ENCODE measurements at regions not wholly inside any gene's neighbourhood (a gene's known extent, or its start where the extent isn't known, plus 50 kb on each side); places are given as distances from the start of the nearest gene placed in this dataset.

GRCh38 chr6:86686496-86686895 lies 250.8 kb upstream of the HTR1E start:
- no peak overlapping the region for H3K9ac ChIP-seq (ENCODE audit: extremely low read depth, low read length, poor library complexity, severe bottlenecking)
- Mint-ChIP-seq H3K9me3 (peaks cover 3% of the 10 kb centered on the region), H3K27me3 (ENCODE audit: insufficient read depth) (no peaks in the 10 kb centered on the region), H3K36me3 (ENCODE audit: low read depth) (peaks cover 5% of the 10 kb centered on the region), H3K27ac (no peak overlapping the region), H3K4me1 (peaks cover 5% of the 10 kb centered on the region), H3K4me3 (no peak overlapping the region)
- no peak overlapping the region for H3K27ac ChIP-seq (ENCODE audit: low read depth, low read length)
- no peaks in the 10 kb centered on the region for H3K4me1 ChIP-seq (ENCODE audit: control insufficient read depth, insufficient read depth, low read length)
- no peak for TF ChIP-seq CTCF (conservative IDR thresholded peaks at IDR 0.05)
- H3K36me3 ChIP-seq (ENCODE audit: control insufficient read depth, insufficient read depth, low read length) = no peaks in the 10 kb centered on the region
- 100% methylated on average over 1 of the region's 1 CpG; no CpG with 5 or more reads in 1 of the 2 experiments for WGBS, 2 experiments (ENCODE audit: insufficient coverage in 1 of 2, insufficient read length in 1 of 2)
- H3K4me3 ChIP-seq (ENCODE audit: low read length) = no peak overlapping the region
- no peaks in the 10 kb centered on the region for H3K27me3 ChIP-seq (ENCODE audit: control insufficient read depth, insufficient read depth, low read length, poor library complexity, severe bottlenecking)
- no peak for DNase-seq
- H3K9me3 ChIP-seq (ENCODE audit: control insufficient read depth, low read length) = peaks cover 12% of the 10 kb centered on the region

- Mint-ChIP-seq H3K36me3 (ENCODE audit: low read depth) (peaks cover 15% of the 10 kb centered on the region), H3K27me3 (ENCODE audit: insufficient read depth) (no peaks in the 10 kb centered on the region), H3K9me3 (peaks cover 7% of the 10 kb centered on the region), H3K27ac (no peak overlapping the region), H3K4me1 (peaks cover 5% of the 10 kb centered on the region), H3K4me3 (no peak overlapping the region)
- no peak overlapping the region for H3K9ac ChIP-seq (ENCODE audit: extremely low read depth, low read length, poor library complexity, severe bottlenecking)
- WGBS, 2 experiments (ENCODE audit: insufficient coverage in 1 of 2, insufficient read length in 1 of 2) = 90 to 94% methylated on average over 2 to 3 of the region's 3 CpGs
- no peak for TF ChIP-seq CTCF (conservative IDR thresholded peaks at IDR 0.05)
- H3K27ac ChIP-seq (ENCODE audit: low read depth, low read length) = no peak overlapping the region
- no peak for DNase-seq
- no peaks in the 10 kb centered on the region for H3K36me3 ChIP-seq (ENCODE audit: control insufficient read depth, insufficient read depth, low read length)
- no peak overlapping the region for H3K4me3 ChIP-seq (ENCODE audit: low read length)
- no peaks in the 10 kb centered on the region for H3K27me3 ChIP-seq (ENCODE audit: control insufficient read depth, insufficient read depth, low read length, poor library complexity, severe bottlenecking)
- H3K9me3 ChIP-seq (ENCODE audit: control insufficient read depth, low read length) = peaks cover 24% of the 10 kb centered on the region
- no peaks in the 10 kb centered on the region for H3K4me1 ChIP-seq (ENCODE audit: control insufficient read depth, insufficient read depth, low read length)
Measured at GRCh38 chr6:86685230-86685797, 252.0 kb upstream of the HTR1E start.

GRCh38 chr6:86683132-86683908 lies 254.0 kb upstream of the HTR1E start:
- H3K4me1 ChIP-seq (ENCODE audit: control insufficient read depth, insufficient read depth, low read length) = no peaks in the 10 kb centered on the region
- no peak for DNase-seq
- H3K27ac ChIP-seq (ENCODE audit: low read depth, low read length) = no peak overlapping the region
- TF ChIP-seq CTCF (conservative IDR thresholded peaks at IDR 0.05) = no peak
- H3K4me1 Mint-ChIP-seq = peaks cover 9% of the 10 kb centered on the region
- peaks cover 14% of the 10 kb centered on the region for H3K9me3 Mint-ChIP-seq
- no peaks in the 10 kb centered on the region for H3K27me3 ChIP-seq (ENCODE audit: control insufficient read depth, insufficient read depth, low read length, poor library complexity, severe bottlenecking)
- H3K27me3 Mint-ChIP-seq (ENCODE audit: insufficient read depth) = no peaks in the 10 kb centered on the region
- H3K9me3 ChIP-seq (ENCODE audit: control insufficient read depth, low read length) = peaks cover 23% of the 10 kb centered on the region
- no peak overlapping the region for H3K4me3 Mint-ChIP-seq
- H3K9ac ChIP-seq (ENCODE audit: extremely low read depth, low read length, poor library complexity, severe bottlenecking) = no peak overlapping the region
- no peaks in the 10 kb centered on the region for H3K36me3 ChIP-seq (ENCODE audit: control insufficient read depth, insufficient read depth, low read length)
- H3K36me3 Mint-ChIP-seq (ENCODE audit: low read depth) = peaks cover 21% of the 10 kb centered on the region
- no peak overlapping the region for H3K27ac Mint-ChIP-seq
- no peak overlapping the region for H3K4me3 ChIP-seq (ENCODE audit: low read length)
- 100% methylated on average over 1 of the region's 1 CpG for WGBS, 2 experiments (ENCODE audit: insufficient coverage in 1 of 2, insufficient read length in 1 of 2)

Measured in endodermal cell (in vitro differentiated cells).